ENCODE measurements at regions not wholly inside any gene's neighbourhood (a gene's known extent, or its start where the extent isn't known, plus 50 kb on each side); places are given as distances from the start of the nearest gene placed in this dataset.

DNA sequence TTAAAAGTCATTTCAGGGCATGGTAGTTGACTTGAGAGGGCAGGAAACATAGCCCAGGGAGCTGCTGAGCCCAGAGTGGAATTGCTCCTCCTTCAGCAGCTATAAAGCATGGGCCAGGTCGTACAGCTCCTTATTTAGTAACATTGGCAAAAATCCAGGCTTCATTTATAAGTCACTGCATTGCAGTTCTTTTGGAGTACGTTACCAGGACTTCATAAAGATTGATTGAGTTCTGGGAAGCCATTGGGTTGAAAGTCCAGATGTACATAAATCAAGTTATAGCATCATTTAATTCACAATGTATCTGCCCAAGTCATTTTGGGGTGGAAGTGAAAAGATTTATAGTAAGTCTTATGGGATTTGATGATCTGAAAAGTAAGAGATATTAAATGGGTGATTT is 53.0 kb upstream of the ANKEF1 start:
- no peak for TF ChIP-seq JUND (IDR thresholded peaks at IDR 0.05; ENCODE audit: low read depth)
- no peak for DNase-seq (ENCODE audit: low read depth in 1 of 2, low spot score in 1 of 2)
- in situ Hi-C loops (cut with HindIII; ENCODE audit: low pct_unique_long_range_greater_than_20kb, low sequenced_read_pairs): no loop called here

DNA sequence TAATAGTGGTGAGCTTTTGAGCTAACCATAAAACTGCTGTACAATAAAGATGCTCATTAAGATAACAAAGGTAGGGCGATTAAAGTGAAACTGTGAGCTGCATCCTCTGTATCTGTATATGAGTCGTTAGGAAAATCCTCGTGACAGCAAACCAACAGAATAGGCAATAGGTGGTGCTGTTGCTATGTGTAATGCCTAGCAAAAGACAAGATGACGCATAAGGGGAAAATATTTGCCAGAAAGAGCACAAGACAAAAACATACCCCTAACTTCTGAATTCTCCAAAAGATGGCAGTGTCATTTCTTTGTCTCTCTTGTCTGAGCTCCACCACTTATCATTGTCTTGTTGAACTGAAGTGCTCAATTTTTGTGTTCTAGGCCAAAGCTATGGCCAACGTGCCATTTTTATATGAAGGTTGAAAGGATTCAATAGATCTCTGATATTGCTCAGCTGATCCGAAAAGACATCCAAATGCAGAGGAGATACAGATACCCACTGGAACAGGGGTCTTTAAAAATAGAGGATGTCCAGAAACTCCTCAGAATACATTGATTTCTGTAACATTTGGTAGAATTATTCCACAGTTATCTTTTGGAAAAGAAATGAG is 56.3 kb upstream of the ANKEF1 start:
- TF ChIP-seq JUND (IDR thresholded peaks at IDR 0.05; ENCODE audit: low read depth): no peak
- peak; percentile 41 to 80 for DNase-seq (ENCODE audit: low read depth in 1 of 2, low spot score in 1 of 2)
- in situ Hi-C loops (cut with HindIII; ENCODE audit: low pct_unique_long_range_greater_than_20kb, low sequenced_read_pairs): no loop called here

DNA sequence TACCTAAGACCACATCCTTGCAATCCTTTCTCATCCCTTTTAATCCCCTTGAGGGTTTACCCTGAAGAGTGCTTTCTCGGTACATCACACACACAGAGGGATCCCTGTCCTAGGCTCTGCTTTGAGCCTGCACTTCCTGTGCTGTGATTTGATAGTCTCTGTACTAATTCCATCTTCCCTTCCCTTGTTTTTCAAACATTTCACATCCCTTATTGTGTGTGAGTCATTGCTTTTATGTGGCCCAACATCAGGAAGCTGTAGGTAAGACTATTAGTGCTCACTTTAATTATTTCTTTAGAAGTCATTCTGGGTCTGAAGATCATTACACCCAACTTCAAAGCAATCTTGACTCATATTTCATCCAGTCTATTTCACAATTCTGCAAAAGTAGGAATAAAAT is 57.2 kb upstream of the ANKEF1 start:
- DNase-seq (ENCODE audit: low read depth in 1 of 2, low spot score in 1 of 2): no peak
- no peak for TF ChIP-seq JUND (IDR thresholded peaks at IDR 0.05; ENCODE audit: low read depth)
- in situ Hi-C loops (cut with HindIII; ENCODE audit: low pct_unique_long_range_greater_than_20kb, low sequenced_read_pairs): no loop called here

DNA sequence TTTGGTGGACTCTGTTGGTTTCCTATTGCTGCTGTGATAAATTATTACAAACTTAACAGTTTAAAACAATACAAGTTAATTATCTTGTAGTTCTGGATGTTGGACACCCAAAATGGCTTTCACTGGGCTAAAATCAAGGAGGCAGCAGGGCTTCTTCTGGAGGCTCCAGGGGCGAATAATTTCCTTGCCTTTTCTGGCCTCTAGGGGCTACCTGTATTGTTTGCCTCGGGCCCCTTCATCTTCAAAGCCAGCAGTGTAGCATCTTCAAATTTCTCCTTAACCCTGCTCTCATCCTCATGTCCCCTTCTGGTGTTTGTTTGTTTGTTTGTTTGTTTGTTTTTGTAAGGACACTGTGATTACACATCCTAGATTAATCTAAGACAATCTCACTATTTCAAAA is 60.5 kb upstream of the ANKEF1 start:
- TF ChIP-seq JUND (IDR thresholded peaks at IDR 0.05; ENCODE audit: low read depth): no peak
- no peak for DNase-seq (ENCODE audit: low read depth in 1 of 2, low spot score in 1 of 2)
- in situ Hi-C loops (cut with HindIII; ENCODE audit: low pct_unique_long_range_greater_than_20kb, low sequenced_read_pairs): no loop called here

DNA sequence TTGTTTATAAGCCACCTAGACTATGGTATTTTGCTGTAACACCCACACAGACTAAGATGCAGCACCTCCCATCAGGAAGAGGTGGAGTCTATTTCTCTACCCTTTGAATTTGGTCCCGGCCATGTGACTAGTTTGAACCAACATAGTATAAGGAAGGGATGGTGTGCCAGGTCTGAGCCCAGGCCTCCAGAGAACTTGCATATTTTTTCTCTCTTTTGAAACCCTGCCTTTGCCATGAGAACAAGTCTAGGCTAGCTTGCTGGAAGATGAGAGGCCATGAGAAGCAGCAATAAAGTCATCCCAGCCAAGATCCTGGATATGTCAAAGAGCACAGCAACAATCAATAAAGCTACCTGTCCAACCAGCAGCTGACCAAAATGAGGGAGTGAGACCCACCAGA is 63.0 kb upstream of the ANKEF1 start:
- in situ Hi-C loops (cut with HindIII; ENCODE audit: low pct_unique_long_range_greater_than_20kb, low sequenced_read_pairs): no loop called here
- no peak for DNase-seq (ENCODE audit: low read depth in 1 of 2, low spot score in 1 of 2)
- no peak for TF ChIP-seq JUND (IDR thresholded peaks at IDR 0.05; ENCODE audit: low read depth)

DNA sequence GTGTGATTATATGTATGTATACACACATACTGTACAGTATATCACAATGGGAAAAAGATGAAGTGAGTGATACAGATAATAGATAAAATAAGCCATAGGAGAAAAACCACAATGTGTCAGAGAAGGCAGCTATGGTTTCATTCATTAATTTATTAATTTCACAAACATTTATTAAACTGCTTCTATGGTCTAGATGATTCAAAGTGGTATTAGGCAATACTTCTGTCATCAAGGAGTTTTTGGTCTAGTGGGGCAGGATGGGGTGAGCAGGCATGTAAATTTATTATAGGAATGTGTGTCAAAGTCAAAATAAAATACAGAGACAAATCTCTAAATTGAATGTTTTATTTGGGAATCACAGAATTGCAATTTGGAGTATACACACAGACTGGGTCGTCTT is 65.2 kb upstream of the ANKEF1 start:
- in situ Hi-C loops (cut with HindIII; ENCODE audit: low pct_unique_long_range_greater_than_20kb, low sequenced_read_pairs): no loop called here
- no peak for DNase-seq (ENCODE audit: low read depth in 1 of 2, low spot score in 1 of 2)
- no peak for TF ChIP-seq JUND (IDR thresholded peaks at IDR 0.05; ENCODE audit: low read depth)

DNA sequence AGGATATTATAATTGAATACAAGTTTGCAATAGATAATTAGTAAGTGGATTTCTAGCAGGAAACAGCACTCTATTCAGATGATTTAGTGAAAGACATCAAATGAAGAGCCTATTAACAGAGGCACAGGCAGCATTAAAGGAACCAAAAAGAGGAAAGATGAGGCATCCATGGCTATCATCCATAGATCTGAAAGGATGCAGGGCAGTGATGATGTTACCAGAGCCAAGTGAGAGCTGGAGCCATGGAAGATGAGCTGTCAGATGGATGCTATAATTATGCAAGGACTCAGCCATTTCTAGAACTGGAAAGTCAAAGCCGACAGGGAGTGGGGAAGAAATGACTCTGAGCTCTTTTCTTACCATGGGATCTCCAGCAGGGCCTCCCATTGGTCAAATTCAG is 66.8 kb upstream of the ANKEF1 start:
- no peak for TF ChIP-seq JUND (IDR thresholded peaks at IDR 0.05; ENCODE audit: low read depth)
- in situ Hi-C loops (cut with HindIII; ENCODE audit: low pct_unique_long_range_greater_than_20kb, low sequenced_read_pairs): no loop called here
- no peak for DNase-seq (ENCODE audit: low read depth in 1 of 2, low spot score in 1 of 2)

DNA sequence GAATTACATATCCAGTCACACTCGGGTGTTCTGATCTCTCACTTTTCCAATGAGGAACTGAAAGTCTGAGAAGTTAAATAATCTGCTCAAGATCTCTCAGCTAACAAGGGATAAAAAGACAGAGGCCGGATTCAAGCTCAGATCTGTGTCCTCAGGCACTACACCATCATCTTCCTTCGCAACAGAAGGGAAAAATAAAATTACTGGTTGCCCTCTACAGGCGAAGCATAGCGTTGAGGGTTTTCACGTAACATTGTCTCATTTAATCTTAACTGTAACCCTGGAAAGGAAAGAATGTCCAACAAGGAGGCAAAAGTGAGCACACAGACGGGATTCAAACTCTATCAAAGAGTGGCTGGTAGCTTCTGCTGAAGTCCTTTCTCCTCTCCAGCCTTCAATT is 67.8 kb upstream of the ANKEF1 start:
- DNase-seq (ENCODE audit: low read depth in 1 of 2, low spot score in 1 of 2): peak; percentile 5 to 23
- no peak for TF ChIP-seq JUND (IDR thresholded peaks at IDR 0.05; ENCODE audit: low read depth)
- in situ Hi-C loops (cut with HindIII; ENCODE audit: low pct_unique_long_range_greater_than_20kb, low sequenced_read_pairs): no loop called here

DNA sequence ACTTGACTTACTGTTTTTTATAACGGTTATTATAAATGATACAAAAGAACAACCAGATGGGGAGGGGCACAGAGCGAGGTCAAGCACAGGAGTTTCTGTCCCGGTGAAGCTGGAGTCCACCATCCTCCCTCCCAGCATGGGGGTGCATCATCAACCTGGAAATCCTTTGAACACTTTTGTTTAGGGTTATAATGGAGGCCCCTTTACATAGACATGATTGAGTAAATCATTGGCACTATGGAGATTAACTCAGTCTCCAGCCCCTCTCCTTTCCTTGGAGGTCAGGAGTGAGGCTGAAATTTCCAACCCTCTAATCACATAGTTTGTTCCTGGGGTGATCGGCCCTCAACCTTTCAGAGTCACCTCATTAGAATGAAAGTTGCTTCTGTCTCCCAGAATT is 71.8 kb upstream of the ANKEF1 start:
- no peak for DNase-seq (ENCODE audit: low read depth in 1 of 2, low spot score in 1 of 2)

DNA sequence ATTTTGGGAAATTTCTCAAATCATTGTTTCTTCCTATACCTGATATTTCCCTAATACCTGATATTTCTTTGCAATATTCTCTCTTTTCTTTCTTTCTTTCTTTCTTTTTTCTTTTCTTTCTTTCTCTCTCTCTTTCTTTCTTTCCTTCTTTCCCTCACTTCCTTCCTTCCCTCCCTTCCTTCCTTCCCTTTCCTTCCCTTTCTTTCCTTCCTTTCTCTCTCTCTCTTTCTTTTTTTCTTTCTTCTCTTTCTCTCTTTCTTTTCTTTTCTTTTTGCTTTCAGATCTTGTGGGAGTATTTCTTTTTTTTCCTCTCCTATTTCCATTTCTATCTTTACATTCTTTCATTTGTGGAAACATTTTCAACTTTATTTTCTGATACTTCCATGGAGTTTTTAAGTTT is 76.1 kb upstream of the ANKEF1 start:
- TF ChIP-seq JUND (IDR thresholded peaks at IDR 0.05; ENCODE audit: low read depth): no peak
- in situ Hi-C loops (cut with HindIII; ENCODE audit: low pct_unique_long_range_greater_than_20kb, low sequenced_read_pairs): no loop called here
- no peak for DNase-seq (ENCODE audit: low read depth in 1 of 2, low spot score in 1 of 2)

More for the DNA sequence above, 71.8 kb upstream of the ANKEF1 start:
- in situ Hi-C loops (cut with HindIII; ENCODE audit: low pct_unique_long_range_greater_than_20kb, low sequenced_read_pairs): no loop called here
- no peak for TF ChIP-seq JUND (IDR thresholded peaks at IDR 0.05; ENCODE audit: low read depth)

DNA sequence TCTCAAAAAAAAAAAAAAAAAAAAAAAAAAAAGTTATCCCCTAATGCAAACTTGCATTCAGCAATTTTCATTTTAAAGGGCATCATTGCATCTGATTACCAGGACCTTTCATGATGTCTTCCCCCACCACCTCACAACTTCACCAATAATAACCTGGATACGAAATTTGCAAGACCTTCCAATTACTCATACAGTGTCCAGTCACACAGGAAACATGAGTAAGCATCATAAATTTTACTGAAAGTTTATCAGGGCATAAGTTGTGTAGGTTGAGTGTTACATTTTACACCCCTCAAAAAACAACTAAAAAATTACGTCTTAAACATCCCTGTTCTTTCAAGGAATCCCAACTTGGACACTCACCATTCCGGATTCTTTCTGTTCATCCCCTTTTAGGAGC is 79.1 kb upstream of the ANKEF1 start:
- DNase-seq (ENCODE audit: low read depth in 1 of 2, low spot score in 1 of 2): no peak
- TF ChIP-seq JUND (IDR thresholded peaks at IDR 0.05; ENCODE audit: low read depth): no peak
- in situ Hi-C loops (cut with HindIII; ENCODE audit: low pct_unique_long_range_greater_than_20kb, low sequenced_read_pairs): no loop called here

DNA sequence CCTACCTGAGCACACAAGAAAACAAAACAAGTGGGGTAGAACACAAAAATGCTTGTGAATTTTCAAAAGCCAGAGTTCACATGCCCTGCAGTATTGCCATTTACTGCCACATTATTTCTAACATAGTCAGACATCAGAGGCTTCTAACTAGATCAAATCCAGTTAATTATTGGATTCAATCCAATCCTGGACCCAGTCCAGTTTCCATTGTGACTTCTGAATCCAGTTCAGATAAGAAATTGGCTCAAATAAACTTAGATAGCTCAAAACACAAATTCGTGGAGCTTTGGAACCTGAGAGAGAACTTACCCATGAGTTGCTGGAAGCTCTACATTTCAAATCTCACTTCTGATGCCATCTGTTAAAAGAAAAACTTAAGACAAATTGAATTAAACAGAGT is 85.2 kb upstream of the ANKEF1 start:
- no peak for DNase-seq (ENCODE audit: low read depth in 1 of 2, low spot score in 1 of 2)
- no peak for TF ChIP-seq JUND (IDR thresholded peaks at IDR 0.05; ENCODE audit: low read depth)
- in situ Hi-C loops (cut with HindIII; ENCODE audit: low pct_unique_long_range_greater_than_20kb, low sequenced_read_pairs): no loop called here

DNA sequence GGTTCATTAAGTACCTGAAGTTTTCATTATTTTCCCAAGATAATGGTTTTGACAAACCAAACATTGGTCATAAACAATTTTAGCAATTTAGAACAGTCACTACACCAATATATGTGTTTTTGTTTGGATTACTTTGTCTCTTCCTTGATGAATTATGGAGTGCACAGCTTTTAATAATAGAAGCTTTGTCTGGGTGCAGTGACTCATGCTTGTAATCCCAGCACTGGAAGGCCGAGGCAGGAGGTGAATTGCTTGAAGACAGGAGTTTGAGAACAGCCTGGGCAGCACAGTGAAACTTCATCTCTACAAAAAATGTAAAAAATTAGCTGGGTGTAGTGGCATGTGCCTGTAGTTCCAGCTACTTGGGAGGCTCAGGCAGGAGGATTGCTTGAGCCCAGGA is 89.4 kb upstream of the ANKEF1 start:
- DNase-seq (ENCODE audit: low read depth in 1 of 2, low spot score in 1 of 2): no peak
- no peak for TF ChIP-seq JUND (IDR thresholded peaks at IDR 0.05; ENCODE audit: low read depth)
- in situ Hi-C loops (cut with HindIII; ENCODE audit: low pct_unique_long_range_greater_than_20kb, low sequenced_read_pairs): no loop called here

DNA sequence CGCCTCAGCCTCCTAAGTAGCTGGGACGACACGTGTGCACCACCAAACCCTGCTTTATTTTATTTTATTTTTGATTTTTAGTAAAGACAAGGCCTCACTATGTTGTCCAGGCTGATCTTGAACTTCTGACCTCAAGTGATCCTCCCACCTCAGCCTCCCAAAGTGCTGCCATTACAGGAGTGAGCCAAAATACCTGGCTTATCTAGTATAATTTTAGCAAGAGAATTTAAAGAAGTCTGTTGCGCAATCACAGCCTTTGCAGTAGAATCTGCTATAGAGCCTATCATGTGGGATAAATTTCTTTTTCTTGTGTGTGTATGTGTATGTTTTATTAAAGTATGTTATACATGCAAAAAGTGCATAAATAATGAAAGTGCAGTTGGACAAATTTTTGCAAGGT is 92.1 kb upstream of the ANKEF1 start:
- no peak for TF ChIP-seq JUND (IDR thresholded peaks at IDR 0.05; ENCODE audit: low read depth)
- no peak for DNase-seq (ENCODE audit: low read depth in 1 of 2, low spot score in 1 of 2)
- in situ Hi-C loops (cut with HindIII; ENCODE audit: low pct_unique_long_range_greater_than_20kb, low sequenced_read_pairs): no loop called here
